ENCODE measurements at regions not wholly inside any gene's neighbourhood (a gene's known extent, or its start where the extent isn't known, plus 50 kb on each side); places are given as distances from the start of the nearest gene placed in this dataset.
"Not testable (repeated sequence)": the region's sequence is repeated elsewhere in the genome, so short reads cannot be mapped to it uniquely, and the experiment has no call there.

- DNase-seq = no peak
These were observed 141.5 kb downstream of the GABRG2 start for GRCh38 chr5:162209005-162209605.

- DNase-seq = no peak
These were observed 147.0 kb downstream of the GABRG2 start for GRCh38 chr5:162214551-162214950.

GRCh38 chr5:162217037-162217436, 149.5 kb downstream of the GABRG2 start:
- no peak for DNase-seq

GRCh38 chr5:162221910-162222309, 154.3 kb downstream of the GABRG2 start:
- DNase-seq = no peak

- DNase-seq = no peak
These were observed 159.5 kb downstream of the GABRG2 start for GRCh38 chr5:162227075-162227474.

GRCh38 chr5:162230348-162230747, 162.8 kb downstream of the GABRG2 start:
- no peak for DNase-seq

GRCh38 chr5:162231522-162231921, 163.9 kb downstream of the GABRG2 start:
- no peak for DNase-seq

GRCh38 chr5:162240734-162241133, 173.2 kb downstream of the GABRG2 start:
- no peak for DNase-seq

- no peak for DNase-seq
These were observed 174.8 kb downstream of the GABRG2 start for GRCh38 chr5:162242416-162242815.

GRCh38 chr5:162243651-162244050, 176.1 kb downstream of the GABRG2 start:
- no peak for DNase-seq

GRCh38 chr5:162248107-162248713, 180.6 kb downstream of the GABRG2 start:
- DNase-seq = no peak

- no peak for DNase-seq
These were observed 189.1 kb downstream of the GABRG2 start for GRCh38 chr5:162256711-162257110.

- DNase-seq = no peak
These were observed 201.3 kb downstream of the GABRG2 start for GRCh38 chr5:162268694-162269481.

- no peak for DNase-seq
These were observed 204.8 kb downstream of the GABRG2 start for GRCh38 chr5:162272417-162272816.

- no peak for DNase-seq
These were observed 207.1 kb downstream of the GABRG2 start for GRCh38 chr5:162274679-162275078.

- not testable (repeated sequence) for DNase-seq
These were observed 207.8 kb downstream of the GABRG2 start for GRCh38 chr5:162275387-162275786.

- DNase-seq = no peak
These were observed 214.6 kb downstream of the GABRG2 start for GRCh38 chr5:162282191-162282590.

GRCh38 chr5:162283609-162284008, 216.0 kb downstream of the GABRG2 start:
- DNase-seq = no peak

GRCh38 chr5:162288647-162289296, 221.2 kb downstream of the GABRG2 start:
- DNase-seq = no peak

GRCh38 chr5:162289489-162289888, 221.9 kb downstream of the GABRG2 start:
- DNase-seq = no peak

GRCh38 chr5:162299793-162300192, 232.2 kb downstream of the GABRG2 start:
- no peak for DNase-seq

GRCh38 chr5:162301356-162301755, 233.8 kb downstream of the GABRG2 start:
- no peak for DNase-seq

- DNase-seq = no peak
These were observed 255.9 kb downstream of the GABRG2 start for GRCh38 chr5:162323466-162323865.

GRCh38 chr5:162324328-162324727, 256.8 kb downstream of the GABRG2 start:
- DNase-seq = no peak

All from central memory CD4-positive, alpha-beta T cell (primary cell).